ENCODE measurements at regions not wholly inside any gene's neighbourhood (a gene's known extent, or its start where the extent isn't known, plus 50 kb on each side); places are given as distances from the start of the nearest gene placed in this dataset.

DNA sequence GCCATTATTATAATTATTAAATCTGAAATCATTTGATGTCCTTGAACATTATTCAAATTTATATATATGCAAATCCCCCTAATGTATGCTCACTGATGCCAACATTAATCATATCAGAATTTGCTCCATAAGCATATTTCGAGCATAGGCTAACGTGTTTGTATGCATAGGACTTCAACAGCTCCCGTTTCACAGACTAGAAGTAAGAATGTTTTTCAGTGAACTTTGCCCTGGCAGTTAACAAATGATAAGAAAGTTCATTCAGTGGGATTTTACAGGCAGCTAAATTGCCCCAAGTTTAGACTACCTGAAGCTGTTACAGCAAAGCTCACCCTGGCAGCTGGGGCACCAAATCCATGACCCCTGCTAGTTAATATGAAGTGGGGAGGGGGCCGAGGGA, 272.0 kb downstream of the LNPK start:
- Histone ChIP-seq H3K4me3 (ENCODE audit: low read length) (peak overlapping the region; percentile 31), H3K36me3 (ENCODE audit: control insufficient read depth, insufficient read depth, low read length) (no peaks in the 10 kb centered on the region), H3K9ac (ENCODE audit: extremely low read depth, low read length, poor library complexity, severe bottlenecking) (no peak overlapping the region), H3K4me1 (ENCODE audit: control insufficient read depth, insufficient read depth, low read length) (peaks cover 5% of the 10 kb centered on the region), H3K27ac (ENCODE audit: low read depth, low read length) (no peak overlapping the region), H3K9me3 (ENCODE audit: control insufficient read depth, low read length) (peaks cover 4% of the 10 kb centered on the region), H3K27me3 (ENCODE audit: control insufficient read depth, insufficient read depth, low read length, poor library complexity, severe bottlenecking) (no peaks in the 10 kb centered on the region)
- Mint-ChIP-seq H3K4me1 (peaks cover 5% of the 10 kb centered on the region), H3K36me3 (ENCODE audit: low read depth) (no peaks in the 10 kb centered on the region), H3K9me3 (no peaks in the 10 kb centered on the region), H3K27me3 (ENCODE audit: insufficient read depth) (no peaks in the 10 kb centered on the region), H3K27ac (no peak overlapping the region), H3K4me3 (no peak overlapping the region)
- WGBS, 2 experiments (ENCODE audit: insufficient coverage in 1 of 2, insufficient read length in 1 of 2) = 80% methylated on average over 3 to 4 of the region's 4 CpGs
- TF ChIP-seq, protein P1, sequence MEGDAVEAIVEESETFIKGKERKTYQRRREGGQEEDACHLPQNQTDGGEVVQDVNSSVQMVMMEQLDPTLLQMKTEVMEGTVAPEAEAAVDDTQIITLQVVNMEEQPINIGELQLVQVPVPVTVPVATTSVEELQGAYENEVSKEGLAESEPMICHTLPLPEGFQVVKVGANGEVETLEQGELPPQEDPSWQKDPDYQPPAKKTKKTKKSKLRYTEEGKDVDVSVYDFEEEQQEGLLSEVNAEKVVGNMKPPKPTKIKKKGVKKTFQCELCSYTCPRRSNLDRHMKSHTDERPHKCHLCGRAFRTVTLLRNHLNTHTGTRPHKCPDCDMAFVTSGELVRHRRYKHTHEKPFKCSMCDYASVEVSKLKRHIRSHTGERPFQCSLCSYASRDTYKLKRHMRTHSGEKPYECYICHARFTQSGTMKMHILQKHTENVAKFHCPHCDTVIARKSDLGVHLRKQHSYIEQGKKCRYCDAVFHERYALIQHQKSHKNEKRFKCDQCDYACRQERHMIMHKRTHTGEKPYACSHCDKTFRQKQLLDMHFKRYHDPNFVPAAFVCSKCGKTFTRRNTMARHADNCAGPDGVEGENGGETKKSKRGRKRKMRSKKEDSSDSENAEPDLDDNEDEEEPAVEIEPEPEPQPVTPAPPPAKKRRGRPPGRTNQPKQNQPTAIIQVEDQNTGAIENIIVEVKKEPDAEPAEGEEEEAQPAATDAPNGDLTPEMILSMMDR (conservative IDR thresholded peaks at IDR 0.05) = no peak
- no peak for DNase-seq

DNA sequence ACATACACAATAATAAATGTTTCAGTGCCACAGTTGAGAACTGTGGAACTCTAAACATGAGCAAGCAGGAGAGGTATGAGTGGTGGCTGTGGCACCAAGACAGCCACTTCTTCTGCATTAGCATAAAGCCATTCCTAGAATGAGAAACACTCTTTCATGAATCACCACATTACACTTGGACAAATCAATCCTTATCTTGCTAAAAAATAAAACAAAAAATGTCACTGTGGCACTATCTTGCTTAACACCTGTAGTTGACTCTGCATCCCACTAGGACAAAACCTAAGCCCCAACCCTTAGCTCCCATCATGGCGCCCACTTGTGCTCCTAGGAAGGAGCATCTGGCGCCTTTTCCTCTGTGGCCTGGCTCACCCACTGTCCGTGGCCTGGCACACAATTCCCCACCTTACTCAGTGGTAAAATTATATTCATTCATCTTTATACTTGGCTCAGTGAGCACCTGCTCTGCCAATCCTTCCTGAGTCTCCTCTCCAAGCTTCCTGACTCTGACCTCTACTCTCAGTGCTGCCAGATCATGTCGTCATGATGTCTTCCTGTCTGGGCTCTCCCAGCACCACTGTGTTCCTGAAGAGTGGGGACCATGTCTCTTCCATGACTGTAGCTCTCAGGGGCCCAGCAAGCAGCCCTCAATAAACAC, 272.9 kb downstream of the LNPK start:
- Histone ChIP-seq H3K4me1 (ENCODE audit: control insufficient read depth, insufficient read depth, low read length) (peaks cover 5% of the 10 kb centered on the region), H3K9ac (ENCODE audit: extremely low read depth, low read length, poor library complexity, severe bottlenecking) (no peak overlapping the region), H3K36me3 (ENCODE audit: control insufficient read depth, insufficient read depth, low read length) (no peaks in the 10 kb centered on the region), H3K27me3 (ENCODE audit: control insufficient read depth, insufficient read depth, low read length, poor library complexity, severe bottlenecking) (no peaks in the 10 kb centered on the region), H3K9me3 (ENCODE audit: control insufficient read depth, low read length) (peaks cover 4% of the 10 kb centered on the region), H3K27ac (ENCODE audit: low read depth, low read length) (no peak overlapping the region), H3K4me3 (ENCODE audit: low read length) (no peak overlapping the region)
- TF ChIP-seq, protein P1 (conservative IDR thresholded peaks at IDR 0.05) = no peak
- Mint-ChIP-seq H3K4me1 (peaks cover 3% of the 10 kb centered on the region), H3K36me3 (ENCODE audit: low read depth) (no peaks in the 10 kb centered on the region), H3K27ac (no peak overlapping the region), H3K27me3 (ENCODE audit: insufficient read depth) (no peaks in the 10 kb centered on the region), H3K9me3 (no peaks in the 10 kb centered on the region), H3K4me3 (no peak overlapping the region)
- DNase-seq = no peak
- 86 to 90% methylated on average over 4 of the region's 4 CpGs for WGBS, 2 experiments (ENCODE audit: insufficient coverage in 1 of 2, insufficient read length in 1 of 2)

DNA sequence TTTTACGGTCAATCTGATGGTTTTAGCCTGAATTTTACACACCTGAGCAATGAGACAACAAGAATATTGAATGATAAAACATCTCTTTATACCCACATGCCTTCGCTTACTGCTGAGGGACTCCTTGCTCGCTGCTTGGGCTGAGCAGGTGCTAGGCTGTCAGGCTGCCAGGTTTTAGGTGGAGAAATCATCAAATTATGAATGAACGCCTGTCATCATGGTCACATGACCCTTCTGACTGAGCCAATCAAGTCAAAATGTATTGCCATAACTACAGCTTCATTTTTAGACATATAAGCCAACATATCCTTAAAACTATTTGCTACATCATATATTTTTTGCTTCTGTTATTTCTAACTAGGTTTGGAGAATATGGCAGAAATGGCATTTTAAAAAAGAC, 274.0 kb downstream of the LNPK start:
- TF ChIP-seq, protein P1 (conservative IDR thresholded peaks at IDR 0.05) = no peak
- Mint-ChIP-seq H3K36me3 (ENCODE audit: low read depth) (no peaks in the 10 kb centered on the region), H3K27me3 (ENCODE audit: insufficient read depth) (no peaks in the 10 kb centered on the region), H3K27ac (no peak overlapping the region), H3K4me1 (peaks cover 3% of the 10 kb centered on the region), H3K9me3 (no peaks in the 10 kb centered on the region), H3K4me3 (no peak overlapping the region)
- H3K27ac ChIP-seq (ENCODE audit: low read depth, low read length) = no peak overlapping the region
- no peak overlapping the region for H3K9ac ChIP-seq (ENCODE audit: extremely low read depth, low read length, poor library complexity, severe bottlenecking)
- no peak for DNase-seq
- peaks cover 4% of the 10 kb centered on the region for H3K9me3 ChIP-seq (ENCODE audit: control insufficient read depth, low read length)
- no peak overlapping the region for H3K4me3 ChIP-seq (ENCODE audit: low read length)
- H3K4me1 ChIP-seq (ENCODE audit: control insufficient read depth, insufficient read depth, low read length) = peaks cover 5% of the 10 kb centered on the region
- 90 to 94% methylated on average over 3 to 4 of the region's 4 CpGs for WGBS, 2 experiments (ENCODE audit: insufficient coverage in 1 of 2, insufficient read length in 1 of 2)
- H3K27me3 ChIP-seq (ENCODE audit: control insufficient read depth, insufficient read depth, low read length, poor library complexity, severe bottlenecking) = no peaks in the 10 kb centered on the region
- no peaks in the 10 kb centered on the region for H3K36me3 ChIP-seq (ENCODE audit: control insufficient read depth, insufficient read depth, low read length)

Data from endodermal cell (in vitro differentiated cells).